ENCODE measurements at regions not wholly inside any gene's neighbourhood (a gene's known extent, or its start where the extent isn't known, plus 50 kb on each side); places are given as distances from the start of the nearest gene placed in this dataset.

DNA sequence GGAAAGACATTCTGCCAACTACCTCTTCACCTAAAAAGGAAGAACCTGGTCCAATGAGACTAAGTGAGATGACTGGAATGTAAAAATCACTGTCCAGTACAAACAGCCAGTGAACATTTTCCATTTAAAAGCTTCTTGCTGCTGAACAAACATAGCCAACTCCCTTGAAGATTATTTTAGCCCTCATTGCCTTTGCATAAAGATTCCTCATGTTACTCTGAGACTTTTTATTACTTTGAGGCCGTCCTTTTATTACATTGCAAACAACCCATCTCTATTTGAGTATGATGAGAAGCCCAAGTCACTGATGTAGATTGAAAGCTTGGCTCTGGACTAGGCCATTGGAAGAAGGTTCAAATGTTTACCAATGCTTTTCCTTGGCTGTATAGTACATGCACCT is 649.8 kb downstream of the CETN3 start:
- in situ Hi-C loops (cut with HindIII; ENCODE audit: low pct_unique_long_range_greater_than_20kb, low sequenced_read_pairs) = no loop called here
- peak in 1 of 2 experiments; percentile 35 for DNase-seq (ENCODE audit: low read depth in 1 of 2, low spot score in 1 of 2)
- TF ChIP-seq JUND (IDR thresholded peaks at IDR 0.05; ENCODE audit: low read depth) = no peak

GRCh38 chr5:89758146-89758545 is 651.4 kb downstream of the CETN3 start:
- in situ Hi-C loops (cut with HindIII; ENCODE audit: low pct_unique_long_range_greater_than_20kb, low sequenced_read_pairs) = no loop called here
- no peak for DNase-seq (ENCODE audit: low read depth in 1 of 2, low spot score in 1 of 2)
- TF ChIP-seq JUND (IDR thresholded peaks at IDR 0.05; ENCODE audit: low read depth) = no peak

DNA sequence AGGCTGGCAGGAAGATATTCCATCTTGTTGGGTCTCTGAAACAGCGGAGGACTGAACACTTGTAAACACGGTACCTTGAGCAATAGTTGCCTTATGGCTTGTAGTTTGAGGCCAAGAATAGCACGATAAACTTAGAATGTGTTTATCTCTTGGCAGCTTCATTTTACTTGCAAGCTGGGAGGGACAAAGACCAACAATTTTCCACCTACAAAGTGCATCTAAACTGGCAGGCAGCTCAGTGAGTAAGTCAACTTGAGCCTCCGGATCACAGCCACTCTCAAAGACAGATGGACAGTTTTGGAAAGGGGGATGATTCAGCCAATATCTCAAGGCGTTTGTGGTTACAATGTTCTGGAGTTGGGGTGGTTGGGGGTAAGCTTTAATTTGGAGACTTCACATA is 652.6 kb downstream of the CETN3 start:
- TF ChIP-seq JUND (IDR thresholded peaks at IDR 0.05; ENCODE audit: low read depth) = no peak
- in situ Hi-C loops (cut with HindIII; ENCODE audit: low pct_unique_long_range_greater_than_20kb, low sequenced_read_pairs) = no loop called here
- DNase-seq (ENCODE audit: low read depth in 1 of 2, low spot score in 1 of 2) = no peak

DNA sequence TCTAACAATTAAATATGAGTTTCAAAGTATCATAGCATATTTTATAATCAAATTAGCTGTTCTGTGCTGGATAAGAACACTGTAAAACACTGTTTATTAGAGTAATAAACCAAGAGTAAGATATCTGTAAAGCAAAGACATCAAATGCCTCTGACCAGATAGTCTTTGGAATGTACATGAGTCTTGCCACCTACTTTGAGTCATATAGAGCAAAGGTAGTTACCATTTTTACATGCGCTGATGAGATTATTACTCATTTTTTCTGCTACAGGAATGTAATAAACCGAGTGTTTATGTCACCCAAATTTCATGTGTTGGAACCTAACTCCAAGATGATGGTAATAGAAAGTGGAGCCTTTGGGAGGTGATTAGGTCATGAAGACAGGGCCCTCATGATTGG is 654.5 kb downstream of the CETN3 start:
- DNase-seq (ENCODE audit: low read depth in 1 of 2, low spot score in 1 of 2) = no peak
- in situ Hi-C loops (cut with HindIII; ENCODE audit: low pct_unique_long_range_greater_than_20kb, low sequenced_read_pairs) = no loop called here
- TF ChIP-seq JUND (IDR thresholded peaks at IDR 0.05; ENCODE audit: low read depth) = no peak

- DNase-seq (ENCODE audit: low read depth in 1 of 2, low spot score in 1 of 2) = no peak
- in situ Hi-C loops (cut with HindIII; ENCODE audit: low pct_unique_long_range_greater_than_20kb, low sequenced_read_pairs) = no loop called here
- no peak for TF ChIP-seq JUND (IDR thresholded peaks at IDR 0.05; ENCODE audit: low read depth)
These were observed 674.5 kb downstream of the CETN3 start for GRCh38 chr5:89735082-89735481.

DNA sequence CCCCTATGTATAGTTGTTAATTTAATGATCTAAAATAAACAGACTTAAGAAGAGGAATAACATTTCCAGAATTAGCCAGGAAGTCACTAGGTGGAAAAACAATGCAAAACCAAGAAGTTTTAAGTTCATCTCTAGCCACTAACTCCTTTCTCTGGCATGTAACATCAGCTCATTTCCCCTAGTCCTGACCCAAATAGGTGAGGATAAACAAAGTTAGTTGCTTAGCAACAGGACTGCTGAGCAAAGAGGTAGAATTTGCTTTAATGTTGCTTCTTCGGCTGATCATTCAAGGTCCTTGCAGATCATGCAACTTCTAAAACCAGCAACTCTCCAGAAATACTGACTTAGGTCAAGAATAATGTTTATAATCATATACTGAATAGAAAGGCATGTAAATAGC is 675.8 kb downstream of the CETN3 start:
- in situ Hi-C loops (cut with HindIII; ENCODE audit: low pct_unique_long_range_greater_than_20kb, low sequenced_read_pairs) = no loop called here
- TF ChIP-seq JUND (IDR thresholded peaks at IDR 0.05; ENCODE audit: low read depth) = no peak
- no peak for DNase-seq (ENCODE audit: low read depth in 1 of 2, low spot score in 1 of 2)

GRCh38 chr5:89729623-89730301 is 679.8 kb downstream of the CETN3 start:
- DNase-seq (ENCODE audit: low read depth in 1 of 2, low spot score in 1 of 2) = peak; percentile 2 to 55
- no peak for TF ChIP-seq JUND (IDR thresholded peaks at IDR 0.05; ENCODE audit: low read depth)
- in situ Hi-C loops (cut with HindIII; ENCODE audit: low pct_unique_long_range_greater_than_20kb, low sequenced_read_pairs) = no loop called here

GRCh38 chr5:89728750-89729149 is 680.8 kb downstream of the CETN3 start:
- no peak for DNase-seq (ENCODE audit: low read depth in 1 of 2, low spot score in 1 of 2)
- no peak for TF ChIP-seq JUND (IDR thresholded peaks at IDR 0.05; ENCODE audit: low read depth)
- in situ Hi-C loops (cut with HindIII; ENCODE audit: low pct_unique_long_range_greater_than_20kb, low sequenced_read_pairs) = no loop called here

DNA sequence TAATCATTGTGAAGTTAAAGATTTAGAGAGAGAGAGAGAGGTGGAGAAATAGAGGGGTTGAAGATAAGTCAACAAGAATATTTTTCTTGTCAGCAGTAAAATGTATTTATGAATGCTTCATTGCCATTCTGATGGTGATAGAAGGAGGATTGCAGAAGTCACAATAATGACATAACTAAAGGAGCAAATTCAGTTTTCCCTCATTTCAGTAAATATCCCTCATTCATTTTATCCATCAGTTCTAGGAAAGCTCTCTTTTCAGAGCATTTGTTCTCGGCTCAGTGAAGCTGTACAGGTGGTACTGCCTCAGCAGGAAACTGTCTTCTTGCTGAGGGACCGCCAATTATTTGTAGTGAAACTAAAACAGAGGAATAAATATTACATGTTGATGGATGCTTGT is 681.4 kb downstream of the CETN3 start:
- TF ChIP-seq JUND (IDR thresholded peaks at IDR 0.05; ENCODE audit: low read depth) = no peak
- in situ Hi-C loops (cut with HindIII; ENCODE audit: low pct_unique_long_range_greater_than_20kb, low sequenced_read_pairs) = no loop called here
- no peak for DNase-seq (ENCODE audit: low read depth in 1 of 2, low spot score in 1 of 2)

GRCh38 chr5:89724379-89725095 is 685.0 kb downstream of the CETN3 start:
- no peak for TF ChIP-seq JUND (IDR thresholded peaks at IDR 0.05; ENCODE audit: low read depth)
- DNase-seq (ENCODE audit: low read depth in 1 of 2, low spot score in 1 of 2) = no peak
- in situ Hi-C loops (cut with HindIII; ENCODE audit: low pct_unique_long_range_greater_than_20kb, low sequenced_read_pairs) = no loop called here

DNA sequence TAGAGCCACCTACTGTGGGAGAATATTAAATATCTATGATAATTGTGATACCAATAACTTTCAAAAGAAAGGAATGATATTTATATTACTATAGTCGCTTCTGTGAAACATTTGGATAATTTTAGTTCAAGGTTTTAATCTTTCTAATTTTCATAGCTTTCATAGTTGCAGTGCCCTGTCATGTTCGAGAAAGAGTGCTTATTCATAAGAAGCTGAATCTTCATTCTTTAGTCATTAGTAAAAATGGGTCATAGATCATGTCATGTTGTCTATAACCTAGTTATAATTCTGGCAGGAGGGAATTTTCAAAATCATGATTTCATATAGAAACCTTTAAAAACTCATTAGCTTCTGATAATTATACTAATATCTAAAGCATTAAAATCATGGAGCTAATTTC is 685.6 kb downstream of the CETN3 start:
- in situ Hi-C loops (cut with HindIII; ENCODE audit: low pct_unique_long_range_greater_than_20kb, low sequenced_read_pairs) = no loop called here
- TF ChIP-seq JUND (IDR thresholded peaks at IDR 0.05; ENCODE audit: low read depth) = no peak
- DNase-seq (ENCODE audit: low read depth in 1 of 2, low spot score in 1 of 2) = no peak

DNA sequence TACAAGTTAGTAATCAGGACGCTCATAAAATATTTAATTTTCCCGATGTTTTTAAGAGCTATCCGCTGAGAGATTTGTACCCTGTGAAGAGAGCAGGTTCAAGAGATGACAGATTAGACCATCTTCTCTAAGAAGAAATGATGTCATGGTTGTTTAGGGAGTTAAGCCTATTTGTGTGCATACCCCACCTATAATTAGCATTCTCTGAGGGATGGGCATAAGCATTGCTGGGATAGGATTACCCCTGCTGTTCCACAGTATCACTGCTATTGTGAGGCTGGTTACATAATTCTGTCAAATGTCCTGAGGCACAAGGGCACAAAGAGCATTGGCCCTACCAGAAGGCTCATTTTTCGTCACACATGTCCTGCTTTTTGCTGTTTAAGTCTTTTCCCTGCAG is 687.0 kb downstream of the CETN3 start:
- in situ Hi-C loops (cut with HindIII; ENCODE audit: low pct_unique_long_range_greater_than_20kb, low sequenced_read_pairs) = no loop called here
- no peak for TF ChIP-seq JUND (IDR thresholded peaks at IDR 0.05; ENCODE audit: low read depth)
- DNase-seq (ENCODE audit: low read depth in 1 of 2, low spot score in 1 of 2) = no peak

GRCh38 chr5:89721931-89722330 is 687.6 kb downstream of the CETN3 start:
- no peak for TF ChIP-seq JUND (IDR thresholded peaks at IDR 0.05; ENCODE audit: low read depth)
- DNase-seq (ENCODE audit: low read depth in 1 of 2, low spot score in 1 of 2) = no peak
- in situ Hi-C loops (cut with HindIII; ENCODE audit: low pct_unique_long_range_greater_than_20kb, low sequenced_read_pairs) = no loop called here

- DNase-seq (ENCODE audit: low read depth in 1 of 2, low spot score in 1 of 2) = no peak
- no peak for TF ChIP-seq JUND (IDR thresholded peaks at IDR 0.05; ENCODE audit: low read depth)
- in situ Hi-C loops (cut with HindIII; ENCODE audit: low pct_unique_long_range_greater_than_20kb, low sequenced_read_pairs) = no loop called here
These were observed 688.2 kb downstream of the CETN3 start for GRCh38 chr5:89721353-89721752.

Measured in T47D (cell line).